Liver (tissue), 6 donors: ENCODE measurements at regions not wholly inside any gene's neighbourhood (a gene's known extent, or its start where the extent isn't known, plus 50 kb on each side); places are given as distances from the start of the nearest gene placed in this dataset.

ENCODE experiments used
- DNase-seq: peaks from one replicate; pipeline ENCODE4 v3.0.0-alpha.2; 2017; ENCODE audit warnings: low spot score
- H3K27ac ChIP-seq, 2 donors: one replicate each; pipeline ENCODE4 v1.7.0; 2013; ENCODE audit warnings: inconsistent platforms in 2 of 2, low read length in 2 of 2, control low read depth in 1 of 2, low read depth in 1 of 2, mild to moderate bottlenecking in 1 of 2
- H3K27me3 ChIP-seq, 4 donors: one replicate each; pipeline versions ENCODE4 v1.6.1 to v1.7.0; 2013; ENCODE audit warnings: low read length in 3 of 4, inconsistent platforms in 1 of 4, mild to moderate bottlenecking in 1 of 4, moderate library complexity in 1 of 4; ENCODE audit not compliant: control insufficient read depth in 4 of 4, insufficient read depth in 4 of 4
- H3K36me3 ChIP-seq, 4 donors: one replicate each; pipeline versions ENCODE4 v1.6.1 to v1.7.0; 2013; ENCODE audit warnings: low read length in 3 of 4, mild to moderate bottlenecking in 3 of 4, low read depth in 1 of 4, moderate library complexity in 1 of 4; ENCODE audit not compliant: control insufficient read depth in 4 of 4, insufficient read depth in 3 of 4
- H3K4me1 ChIP-seq, 4 donors: one replicate each; pipeline versions ENCODE4 v1.6.1 to v1.7.0; 2013; ENCODE audit warnings: low read length in 3 of 4, mild to moderate bottlenecking in 3 of 4, moderate library complexity in 1 of 4; ENCODE audit not compliant: control insufficient read depth in 4 of 4, insufficient read depth in 4 of 4
- H3K4me3 ChIP-seq, 3 donors: one replicate each; pipeline versions ENCODE4 v1.6.1 to v1.7.0; 2013; ENCODE audit warnings: low read length in 3 of 3, control low read depth in 1 of 3, low read depth in 1 of 3, mild to moderate bottlenecking in 1 of 3
- H3K9ac ChIP-seq, 2 donors: one replicate each; pipeline ENCODE4 v1.7.0; 2013; ENCODE audit warnings: low read length in 2 of 2, mild to moderate bottlenecking in 2 of 2, moderate library complexity in 2 of 2, control low read depth in 1 of 2, low read depth in 1 of 2
- H3K9me3 ChIP-seq, 4 donors: one replicate each; pipeline versions ENCODE4 v1.6.1 to v1.7.0; 2013; ENCODE audit warnings: low read length in 3 of 4; ENCODE audit not compliant: control insufficient read depth in 4 of 4
- EGR1 ChIP-seq, 2 donors: IDR thresholded peaks; 2 replicates each; pipeline ENCODE4 v1.6.1; 2016 to 2018; ENCODE audit warnings: antibody characterized with exemption in 2 of 2, low read depth in 2 of 2
- FOXA1 ChIP-seq: IDR thresholded peaks from 2 replicates; pipeline ENCODE4 v1.6.1; 2016; ENCODE audit warnings: antibody characterized with exemption
- HNF4A ChIP-seq, 2 donors: conservative IDR thresholded peaks; 2 replicates each; pipeline ENCODE4 v1.6.1; 2016; ENCODE audit warnings: antibody characterized with exemption in 2 of 2, mild to moderate bottlenecking in 2 of 2
- RXRA ChIP-seq, 2 donors: IDR thresholded peaks; 2 replicates each; pipeline ENCODE4 v1.6.1; 2017 to 2018; ENCODE audit warnings: antibody characterized with exemption in 2 of 2, mild to moderate bottlenecking in 1 of 2
- donor health status: healthy.
- donor health status: healthy.
- donor health status: healthy.

- Histone ChIP-seq H3K27ac (no peak overlapping the region), H3K4me3 (no peak overlapping the region), H3K27me3 (no peaks in the 10 kb centered on the region), H3K9me3 (peaks cover 0 to 3% (median 0%) of the 10 kb centered on the region in 4 donors), H3K4me1 (no peaks in the 10 kb centered on the region), H3K9ac (no peak overlapping the region), H3K36me3 (no peaks in the 10 kb centered on the region)
- TF ChIP-seq EGR1 (IDR thresholded peaks at IDR 0.05; ENCODE audit: low read depth in 2 of 2) = no peak
- TF ChIP-seq RXRA (IDR thresholded peaks at IDR 0.05) = peak; percentile 14 to 46
- TF ChIP-seq HNF4A (conservative IDR thresholded peaks at IDR 0.05) = no peak
- no peak for TF ChIP-seq FOXA1
- no peak for DNase-seq
Measured at GRCh38 chr13:99450416-99450815, 50.9 kb upstream of the TM9SF2 start.
